ENCODE measurements at regions not wholly inside any gene's neighbourhood (a gene's known extent, or its start where the extent isn't known, plus 50 kb on each side); places are given as distances from the start of the nearest gene placed in this dataset.

GRCh38 chr10:124229201-124229988 is 136.0 kb upstream of the CHST15 start:
- ATAC-seq (replicated peaks; ENCODE audit: extremely low read depth, poor library complexity, severe bottlenecking) (no peak), DNase-seq (ENCODE audit: low spot score in 2 of 2) (no peak)
- H3K4me3 Mint-ChIP-seq, result peak overlapping the region; percentile 74
- H3K36me3 Mint-ChIP-seq (ENCODE audit: insufficient read depth), result peaks cover 78% of the 10 kb centered on the region
- peak overlapping the region; percentile 98 for H3K27ac Mint-ChIP-seq (ENCODE audit: low read depth)
- H3K27me3 Mint-ChIP-seq, result no peaks in the 10 kb centered on the region
- H3K9me3 Mint-ChIP-seq, result peaks cover 19% of the 10 kb centered on the region
- H3K4me1 Mint-ChIP-seq, result peaks cover 21% of the 10 kb centered on the region

GRCh38 chr10:124228471-124228870 is 135.1 kb upstream of the CHST15 start:
- peaks cover 19% of the 10 kb centered on the region for H3K9me3 Mint-ChIP-seq
- DNase-seq (ENCODE audit: low spot score in 2 of 2) (no peak), ATAC-seq (replicated peaks; ENCODE audit: extremely low read depth, poor library complexity, severe bottlenecking) (no peak)
- peak overlapping the region; percentile 81 for H3K4me3 Mint-ChIP-seq
- H3K36me3 Mint-ChIP-seq (ENCODE audit: insufficient read depth), result peaks cover 78% of the 10 kb centered on the region
- H3K4me1 Mint-ChIP-seq, result peaks cover 21% of the 10 kb centered on the region
- H3K27ac Mint-ChIP-seq (ENCODE audit: low read depth), result peak overlapping the region; percentile 98
- no peaks in the 10 kb centered on the region for H3K27me3 Mint-ChIP-seq

DNA sequence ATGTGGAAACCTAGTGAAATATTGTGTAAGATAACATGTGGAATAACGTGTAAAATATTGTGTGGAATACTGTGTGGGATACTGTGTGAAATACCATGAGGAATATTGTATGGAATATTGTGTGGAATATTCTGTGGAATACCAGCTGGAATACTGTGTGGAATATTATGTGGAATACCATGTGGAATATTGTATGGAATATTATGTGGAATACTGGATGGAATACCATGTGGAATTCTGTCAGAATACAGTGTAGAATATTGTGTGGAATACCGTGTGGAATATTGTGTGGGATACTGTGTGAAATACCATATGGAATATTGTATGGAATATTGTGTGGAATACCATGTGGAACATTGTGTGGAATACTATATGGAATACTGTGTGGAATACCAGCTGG is 134.6 kb upstream of the CHST15 start:
- H3K27ac Mint-ChIP-seq (ENCODE audit: low read depth), result peak overlapping the region; percentile 98
- no peak for ATAC-seq (replicated peaks; ENCODE audit: extremely low read depth, poor library complexity, severe bottlenecking)
- H3K4me1 Mint-ChIP-seq, result peaks cover 21% of the 10 kb centered on the region

GRCh38 chr10:124227055-124227975 is 133.9 kb upstream of the CHST15 start:
- H3K9me3 Mint-ChIP-seq, result peaks cover 19% of the 10 kb centered on the region
- H3K4me3 Mint-ChIP-seq, result peak overlapping the region; percentile 81
- H3K36me3 Mint-ChIP-seq (ENCODE audit: insufficient read depth), result peaks cover 71% of the 10 kb centered on the region
- no peak for ATAC-seq (replicated peaks; ENCODE audit: extremely low read depth, poor library complexity, severe bottlenecking)
- H3K4me1 Mint-ChIP-seq, result peaks cover 21% of the 10 kb centered on the region
- no peak for DNase-seq (ENCODE audit: low spot score in 2 of 2)
- no peaks in the 10 kb centered on the region for H3K27me3 Mint-ChIP-seq
- H3K27ac Mint-ChIP-seq (ENCODE audit: low read depth), result peak overlapping the region; percentile 98

More for the DNA sequence above, 134.6 kb upstream of the CHST15 start:
- H3K36me3 Mint-ChIP-seq (ENCODE audit: insufficient read depth), result peaks cover 74% of the 10 kb centered on the region
- peaks cover 19% of the 10 kb centered on the region for H3K9me3 Mint-ChIP-seq
- no peaks in the 10 kb centered on the region for H3K27me3 Mint-ChIP-seq
- no peak for DNase-seq (ENCODE audit: low spot score in 2 of 2)
- H3K4me3 Mint-ChIP-seq, result peak overlapping the region; percentile 81

DNA sequence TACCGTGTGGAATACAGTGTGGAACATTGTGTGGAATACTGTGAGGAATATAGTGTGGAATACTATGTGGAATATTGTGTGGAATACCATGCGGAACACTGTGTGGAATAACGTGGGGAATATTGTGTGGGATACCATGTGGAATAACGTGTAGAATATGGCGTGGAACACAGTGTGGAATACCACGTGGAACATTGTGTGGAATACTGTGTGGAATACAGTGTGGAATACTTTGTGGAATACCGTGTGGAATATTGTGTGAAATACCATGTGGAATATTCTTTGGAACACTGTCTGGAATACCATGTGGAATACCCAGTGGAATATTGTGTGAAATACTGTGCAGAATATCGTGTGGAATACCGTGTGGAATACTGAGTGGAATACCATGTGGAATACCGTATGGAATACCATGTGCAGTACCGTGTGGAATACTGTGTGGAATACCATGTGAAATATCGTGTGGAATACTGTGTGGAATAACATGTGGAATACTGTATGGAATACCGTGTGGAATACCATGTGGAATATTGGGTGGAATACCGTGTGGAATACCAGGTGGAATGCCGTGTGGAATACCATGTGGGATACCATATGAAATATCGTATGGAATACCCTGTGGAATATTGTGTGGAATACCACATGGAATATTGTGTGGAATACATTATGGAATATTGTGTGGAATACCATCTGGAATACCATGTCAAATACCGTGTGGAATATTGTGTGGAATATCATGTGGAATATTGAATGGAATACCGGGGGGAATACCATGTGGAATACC is 133.1 kb upstream of the CHST15 start:
- H3K4me3 Mint-ChIP-seq, result peak overlapping the region; percentile 81

GRCh38 chr10:124225467-124226270 is 132.3 kb upstream of the CHST15 start:
- peak in 1 of 2 donors; percentile 52 for DNase-seq (ENCODE audit: low spot score in 2 of 2)
- H3K36me3 Mint-ChIP-seq (ENCODE audit: insufficient read depth), result peaks cover 58% of the 10 kb centered on the region

More for the DNA sequence above, 133.1 kb upstream of the CHST15 start:
- Mint-ChIP-seq H3K27ac (ENCODE audit: low read depth) (peak overlapping the region; percentile 98), H3K36me3 (ENCODE audit: insufficient read depth) (peaks cover 66% of the 10 kb centered on the region), H3K9me3 (peaks cover 19% of the 10 kb centered on the region), H3K27me3 (no peaks in the 10 kb centered on the region), H3K4me1 (peaks cover 21% of the 10 kb centered on the region)
- no peak for DNase-seq (ENCODE audit: low spot score in 2 of 2)
- ATAC-seq (replicated peaks; ENCODE audit: extremely low read depth, poor library complexity, severe bottlenecking), result no peak

DNA sequence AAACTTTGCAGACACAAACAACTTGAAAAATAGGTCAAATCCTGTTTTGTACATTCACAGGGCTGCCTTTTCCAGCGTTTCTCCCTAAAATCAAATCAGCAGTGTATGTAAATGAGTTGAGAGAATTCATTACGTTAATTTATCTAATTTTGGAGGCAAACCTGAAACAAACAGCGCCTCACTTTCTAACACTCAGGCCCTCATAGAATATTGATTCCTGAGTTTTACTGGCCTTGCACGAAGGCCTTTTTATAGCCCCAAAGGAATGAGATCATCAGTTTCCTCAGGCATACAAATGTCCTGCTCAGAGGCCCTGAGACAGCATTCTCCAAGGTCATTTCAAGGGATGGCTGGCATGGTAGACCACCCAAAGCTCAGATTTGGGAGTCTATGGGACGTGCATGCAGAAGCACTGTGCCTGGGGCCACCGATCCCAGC is 131.7 kb upstream of the CHST15 start:
- DNase-seq (ENCODE audit: low spot score in 2 of 2) (no peak), ATAC-seq (replicated peaks; ENCODE audit: extremely low read depth, poor library complexity, severe bottlenecking) (peak; percentile 2)
- Mint-ChIP-seq H3K9me3 (peaks cover 19% of the 10 kb centered on the region), H3K27ac (ENCODE audit: low read depth) (no peak overlapping the region), H3K4me1 (peaks cover 15% of the 10 kb centered on the region), H3K27me3 (peaks cover 7% of the 10 kb centered on the region), H3K36me3 (ENCODE audit: insufficient read depth) (peaks cover 51% of the 10 kb centered on the region), H3K4me3 (no peak overlapping the region)

More at GRCh38 chr10:124225467-124226270, 132.3 kb upstream of the CHST15 start:
- peak overlapping the region; percentile 98 for H3K27ac Mint-ChIP-seq (ENCODE audit: low read depth)
- peaks cover 19% of the 10 kb centered on the region for H3K9me3 Mint-ChIP-seq
- H3K27me3 Mint-ChIP-seq, result peaks cover 1% of the 10 kb centered on the region
- H3K4me3 Mint-ChIP-seq, result peak overlapping the region; percentile 81
- peak; percentile 47 for ATAC-seq (replicated peaks; ENCODE audit: extremely low read depth, poor library complexity, severe bottlenecking)
- peaks cover 15% of the 10 kb centered on the region for H3K4me1 Mint-ChIP-seq

DNA sequence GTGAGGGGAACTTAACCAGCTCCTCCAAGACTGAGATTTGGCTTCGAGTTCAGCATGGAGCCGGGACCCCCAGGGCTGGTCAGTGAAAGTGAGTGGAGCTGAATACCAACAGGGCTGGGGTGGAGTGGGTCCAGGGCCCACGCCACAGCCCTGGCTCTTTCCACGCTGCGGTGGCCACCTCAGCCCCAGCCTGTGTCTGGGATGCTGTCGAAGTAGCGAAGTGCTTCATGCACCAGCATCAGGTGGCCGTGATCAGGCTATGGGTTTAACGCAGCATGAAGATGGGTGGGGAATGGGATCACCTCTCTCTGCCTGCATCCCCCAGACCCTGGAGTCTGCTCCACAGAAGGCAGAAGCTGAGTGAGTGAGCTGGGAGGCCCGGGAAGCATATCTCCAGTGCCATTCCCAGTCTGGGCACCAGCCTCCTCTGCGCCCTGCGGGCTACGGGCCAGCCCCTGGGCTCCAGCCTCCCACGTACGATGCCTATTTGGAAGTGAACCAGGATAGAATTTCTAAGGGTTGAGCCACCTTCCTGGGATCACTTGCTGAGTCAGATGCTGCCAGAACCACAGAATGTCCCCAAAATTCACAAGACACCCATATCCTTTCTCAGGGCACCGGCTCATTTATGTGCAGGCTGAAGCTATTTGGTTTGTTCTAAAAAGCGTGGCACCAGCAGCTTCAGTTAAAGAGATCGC is 131.1 kb upstream of the CHST15 start:
- H3K36me3 Mint-ChIP-seq (ENCODE audit: insufficient read depth), result peaks cover 46% of the 10 kb centered on the region
- no peak overlapping the region for H3K27ac Mint-ChIP-seq (ENCODE audit: low read depth)
- no peak for DNase-seq (ENCODE audit: low spot score in 2 of 2)
- H3K9me3 Mint-ChIP-seq, result peaks cover 19% of the 10 kb centered on the region
- ATAC-seq (replicated peaks; ENCODE audit: extremely low read depth, poor library complexity, severe bottlenecking), result peak; percentile 16
- peaks cover 15% of the 10 kb centered on the region for H3K4me1 Mint-ChIP-seq
- H3K27me3 Mint-ChIP-seq, result peaks cover 13% of the 10 kb centered on the region
- H3K4me3 Mint-ChIP-seq, result no peak overlapping the region

DNA sequence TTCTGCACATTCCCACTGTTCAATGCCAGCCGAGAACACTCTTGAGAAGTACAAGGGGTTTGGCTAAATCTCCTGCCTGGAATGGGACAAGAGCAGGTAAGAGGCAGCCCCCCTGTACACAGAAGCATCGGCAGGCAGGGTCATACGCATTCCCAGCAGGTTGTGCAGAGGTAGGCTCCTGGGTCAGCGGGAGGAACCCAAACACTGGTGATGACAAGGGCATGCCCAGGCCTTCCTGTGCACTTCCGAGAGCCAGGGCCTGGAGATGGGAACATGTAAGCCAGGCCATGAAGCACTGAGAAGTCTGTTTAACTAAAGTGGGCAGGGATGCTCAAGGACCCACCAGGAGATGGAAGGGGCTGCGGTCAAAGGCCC is 130.3 kb upstream of the CHST15 start:
- peaks cover 19% of the 10 kb centered on the region for H3K9me3 Mint-ChIP-seq
- peaks cover 15% of the 10 kb centered on the region for H3K4me1 Mint-ChIP-seq
- H3K4me3 Mint-ChIP-seq, result no peak overlapping the region
- ATAC-seq (replicated peaks; ENCODE audit: extremely low read depth, poor library complexity, severe bottlenecking) (no peak), DNase-seq (ENCODE audit: low spot score in 2 of 2) (no peak)
- no peak overlapping the region for H3K27ac Mint-ChIP-seq (ENCODE audit: low read depth)
- peaks cover 21% of the 10 kb centered on the region for H3K27me3 Mint-ChIP-seq
- H3K36me3 Mint-ChIP-seq (ENCODE audit: insufficient read depth), result peaks cover 39% of the 10 kb centered on the region

- DNase-seq (ENCODE audit: low spot score in 2 of 2) (no peak), ATAC-seq (replicated peaks; ENCODE audit: extremely low read depth, poor library complexity, severe bottlenecking) (no peak)
- H3K27ac Mint-ChIP-seq (ENCODE audit: low read depth), result no peak overlapping the region
- H3K9me3 Mint-ChIP-seq, result peaks cover 19% of the 10 kb centered on the region
- peaks cover 15% of the 10 kb centered on the region for H3K4me1 Mint-ChIP-seq
- no peak overlapping the region for H3K4me3 Mint-ChIP-seq
- peaks cover 33% of the 10 kb centered on the region for H3K36me3 Mint-ChIP-seq (ENCODE audit: insufficient read depth)
- H3K27me3 Mint-ChIP-seq, result peaks cover 22% of the 10 kb centered on the region
Observed at GRCh38 chr10:124222988-124223710, 129.8 kb upstream of the CHST15 start.
